GM18505 (cell line): ENCODE measurements at regions not wholly inside any gene's neighbourhood (a gene's known extent, or its start where the extent isn't known, plus 50 kb on each side); places are given as distances from the start of the nearest gene placed in this dataset.
"Not testable (repeated sequence)": the region's sequence is repeated elsewhere in the genome, so short reads cannot be mapped to it uniquely, and the experiment has no call there.

Experiments used
- ATAC-seq: cut with Tn5 transposase; IDR thresholded peaks from one replicate; pipeline ENCODE4 v1.9.1; 2021; ENCODE audit not compliant: unreplicated experiment
- POLR2A ChIP-seq: IDR thresholded peaks from 4 replicates; pipeline ENCODE4 v1.6.1; 2011; ENCODE audit warnings: borderline replicate concordance; ENCODE audit not compliant: insufficient read depth, insufficient read length; ENCODE audit errors: extremely low read depth

DNA sequence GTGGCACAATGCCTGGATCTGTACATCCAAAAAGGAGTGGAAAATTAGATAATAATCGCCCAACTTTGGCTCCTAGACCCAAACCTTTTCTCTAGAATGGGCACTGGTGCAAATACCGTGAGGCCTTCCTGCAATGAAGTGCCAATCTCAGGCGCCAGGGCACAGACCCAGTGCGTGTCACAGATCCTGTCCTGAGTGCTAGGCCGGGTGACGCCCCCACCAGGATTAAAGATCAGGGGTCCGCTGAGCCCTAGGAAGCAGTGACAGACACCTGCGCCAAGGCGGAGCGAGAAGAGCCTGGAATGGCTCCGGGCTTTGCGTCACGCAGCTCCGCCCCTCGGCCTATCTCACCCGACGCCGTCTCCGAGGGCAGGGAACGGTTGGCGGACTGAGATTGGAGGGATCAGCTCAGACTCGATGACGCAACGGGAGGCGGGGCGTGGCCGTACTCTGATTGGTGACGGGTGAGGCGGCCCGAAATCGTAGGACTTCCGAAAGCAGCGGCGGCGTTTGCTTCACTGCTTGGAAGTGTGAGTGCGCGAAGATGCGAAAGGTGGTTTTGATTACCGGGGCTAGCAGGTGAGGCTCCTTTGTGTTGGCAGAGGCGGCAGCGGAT, 261.9 kb downstream of the ZNF37A start:
- ATAC-seq: peak; percentile 99

DNA sequence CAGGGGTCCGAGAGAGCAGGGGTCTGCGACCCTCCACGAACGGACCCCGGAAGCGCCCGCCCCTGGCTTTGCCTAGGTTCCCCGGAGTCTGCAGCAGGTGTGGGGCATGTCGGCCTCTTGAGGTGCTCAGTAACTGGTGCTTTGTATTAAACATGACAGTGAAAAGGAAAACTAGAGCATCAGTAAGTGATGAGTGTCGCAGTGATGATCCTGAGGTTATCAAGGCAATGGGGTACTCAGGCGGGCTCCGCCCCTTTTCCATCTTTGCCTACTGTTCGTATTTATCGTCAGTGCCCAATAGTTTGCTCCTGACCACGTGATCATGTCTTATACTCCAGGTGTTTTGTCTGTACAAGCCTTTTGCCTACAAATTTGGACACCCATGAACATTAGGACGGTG, 262.4 kb downstream of the ZNF37A start:
- ATAC-seq: peak; percentile 41

More for the DNA sequence above, 261.9 kb downstream of the ZNF37A start:
- peak; percentile 34 for TF ChIP-seq POLR2A

DNA sequence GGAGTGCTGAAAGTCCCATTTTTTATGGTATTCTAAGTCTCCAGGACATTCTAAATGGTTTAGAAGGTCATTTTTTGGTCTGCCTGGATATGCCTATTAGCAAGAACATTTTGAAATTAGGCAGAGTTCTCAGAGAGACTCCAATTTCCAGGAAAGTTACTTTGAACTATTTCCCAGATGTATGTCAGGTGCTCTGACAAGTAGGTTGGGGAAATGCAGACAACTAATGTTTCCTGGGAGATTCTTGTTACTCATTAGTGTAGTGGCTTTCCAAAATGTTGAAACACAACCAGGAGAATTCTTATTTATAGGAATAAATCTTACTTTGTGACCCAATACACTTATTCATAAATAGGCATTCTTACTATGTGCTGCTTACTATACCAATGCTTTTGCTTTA, 268.4 kb downstream of the ZNF37A start:
- ATAC-seq: not testable (repeated sequence)

DNA sequence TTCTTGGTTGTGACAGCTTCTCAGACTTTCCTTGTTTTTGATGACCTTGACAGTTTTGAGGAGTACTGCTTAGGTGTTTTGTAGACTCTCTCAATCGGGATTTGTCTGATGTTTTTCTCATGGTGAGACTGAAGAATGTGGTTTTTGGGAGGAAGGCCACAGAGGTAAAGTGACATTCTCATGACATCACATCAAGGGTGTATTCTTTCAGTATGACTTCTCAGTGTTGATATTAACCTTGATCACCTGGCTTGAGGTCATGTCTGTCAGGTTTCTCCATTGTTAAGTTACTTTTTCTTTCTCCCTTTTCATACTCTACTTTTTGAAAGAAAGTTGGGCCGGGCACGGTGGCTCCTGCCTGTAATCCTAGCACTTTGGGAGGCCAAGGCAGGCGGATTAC, 269.9 kb downstream of the ZNF37A start:
- not testable (repeated sequence) for ATAC-seq

DNA sequence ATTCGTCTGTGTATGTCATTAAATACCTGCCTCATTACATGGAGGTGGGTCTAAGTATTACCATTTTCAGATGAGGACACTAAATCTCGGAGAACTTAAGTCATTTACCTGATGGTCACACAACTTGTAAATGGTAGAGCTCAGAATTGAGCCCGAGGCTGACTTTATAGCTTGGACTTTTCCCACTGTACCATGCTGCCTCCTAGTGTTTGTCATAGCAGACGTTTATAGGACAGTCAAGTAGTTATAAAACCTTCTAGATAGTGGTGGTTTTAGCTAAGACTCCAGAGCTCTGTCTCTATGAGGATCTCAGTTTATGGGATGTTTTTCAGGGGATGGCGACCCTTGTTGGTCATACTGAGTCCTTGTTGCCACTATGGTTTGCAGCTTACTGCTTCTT, 271.8 kb downstream of the ZNF37A start:
- not testable (repeated sequence) for ATAC-seq

DNA sequence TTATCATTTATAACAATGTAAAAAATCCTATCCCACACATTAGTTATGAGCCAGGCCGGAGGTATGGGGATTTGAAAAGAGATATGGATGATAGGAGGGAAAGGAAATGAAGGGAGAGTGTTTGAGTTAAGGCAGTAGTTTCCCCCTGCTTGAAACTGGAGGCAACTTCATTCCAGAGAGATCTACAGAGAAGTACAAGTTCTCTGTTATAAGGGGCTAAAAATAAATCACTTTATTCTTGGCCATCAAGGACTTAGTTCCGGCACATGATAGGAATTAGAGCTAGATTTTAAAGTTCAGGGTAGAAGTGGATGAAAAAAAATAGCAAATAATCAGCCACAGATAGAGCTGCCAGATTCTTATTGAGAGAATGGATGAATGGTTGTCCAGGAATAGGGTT, 289.7 kb downstream of the ZNF37A start:
- ATAC-seq: not testable (repeated sequence)

DNA sequence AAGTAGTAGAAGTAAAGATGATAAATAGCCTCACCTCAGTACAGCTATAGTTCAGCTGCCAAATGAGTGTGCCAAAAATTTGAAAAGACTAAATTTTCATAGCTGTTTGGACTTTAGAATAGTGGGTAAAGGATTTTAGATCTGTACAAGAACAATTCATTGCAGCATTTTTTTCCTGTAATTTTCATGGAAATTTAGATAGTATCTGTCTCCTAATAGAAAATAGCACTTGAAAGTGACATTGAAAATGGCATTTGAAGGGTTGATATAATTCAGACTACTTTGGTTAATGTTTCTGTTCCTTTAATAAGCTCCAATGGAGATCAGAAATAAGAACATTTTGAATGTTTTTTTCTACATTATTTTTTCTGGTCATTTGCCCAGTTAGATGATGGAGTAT, 292.7 kb downstream of the ZNF37A start:
- ATAC-seq: not testable (repeated sequence)

DNA sequence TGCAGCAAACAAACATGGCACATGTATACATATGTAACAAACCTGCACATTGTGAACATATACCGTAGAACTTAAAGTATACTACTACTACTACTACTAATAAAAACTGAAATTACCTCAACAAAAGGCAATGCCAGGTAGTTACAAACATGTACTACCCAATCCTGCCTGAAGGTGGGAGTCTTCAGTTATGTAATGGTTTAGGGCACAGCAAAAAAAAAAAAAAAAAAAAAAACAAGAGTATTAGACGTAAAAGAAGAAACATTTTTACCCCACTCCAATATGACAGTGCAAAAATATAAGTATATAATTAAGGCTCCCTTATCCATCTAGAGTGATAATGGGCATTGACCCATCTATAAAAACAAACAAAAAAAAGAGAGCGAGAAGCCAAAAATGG, 296.6 kb downstream of the ZNF37A start:
- not testable (repeated sequence) for ATAC-seq

DNA sequence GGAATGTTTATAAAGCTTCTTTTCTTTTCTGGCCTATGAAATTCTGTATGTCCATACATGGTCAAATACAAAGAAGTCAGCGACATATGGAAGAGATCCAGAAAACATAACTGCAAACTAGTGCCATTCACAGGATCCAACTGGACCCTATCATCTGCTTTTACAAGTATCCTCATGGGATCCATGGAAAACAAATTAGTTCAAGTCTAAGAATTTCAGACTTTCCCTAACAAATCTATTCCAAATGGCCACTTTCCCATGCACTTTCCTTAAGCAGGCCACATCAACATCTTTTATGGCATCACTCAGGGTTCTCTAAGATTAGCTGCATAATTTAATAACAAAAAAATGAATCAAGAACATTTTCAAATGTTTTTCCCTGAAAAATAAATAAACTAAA, 301.3 kb downstream of the ZNF37A start:
- not testable (repeated sequence) for ATAC-seq

DNA sequence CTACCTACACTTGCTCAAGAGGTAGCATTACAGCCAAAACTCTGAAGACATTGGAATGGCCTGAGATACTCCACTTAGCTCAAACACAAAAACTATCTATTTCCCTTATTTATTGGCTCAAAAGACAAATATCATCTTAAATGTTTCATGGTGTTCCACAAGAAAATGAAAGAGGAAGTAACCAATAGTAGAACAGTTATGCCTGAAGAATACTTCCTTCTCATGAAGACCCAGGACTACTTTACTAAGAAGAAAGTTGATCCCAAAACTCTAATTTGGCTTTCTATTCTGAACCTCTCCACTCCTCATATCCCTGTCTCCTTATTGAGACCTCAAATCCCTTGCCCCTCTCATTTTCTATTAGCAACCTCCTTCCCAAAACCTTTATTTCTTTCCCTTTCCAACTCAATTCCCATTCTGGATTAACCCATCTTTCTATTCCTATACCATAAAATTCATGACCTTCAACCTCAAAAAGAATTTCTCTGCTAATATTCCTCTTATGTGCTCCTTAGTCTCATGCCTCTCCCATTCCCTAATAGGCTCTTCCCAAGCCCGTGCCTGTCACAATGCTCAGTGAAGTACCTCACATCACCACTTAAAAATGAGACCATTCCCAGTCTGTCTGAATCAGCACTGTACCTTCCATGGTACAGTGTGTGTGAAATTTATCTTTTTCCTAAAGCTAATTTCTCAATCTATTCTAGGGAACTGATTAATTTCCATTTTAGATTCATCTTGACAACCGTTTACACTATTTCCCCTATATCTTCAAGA, 302.2 kb downstream of the ZNF37A start:
- peak; percentile 53 for ATAC-seq

DNA sequence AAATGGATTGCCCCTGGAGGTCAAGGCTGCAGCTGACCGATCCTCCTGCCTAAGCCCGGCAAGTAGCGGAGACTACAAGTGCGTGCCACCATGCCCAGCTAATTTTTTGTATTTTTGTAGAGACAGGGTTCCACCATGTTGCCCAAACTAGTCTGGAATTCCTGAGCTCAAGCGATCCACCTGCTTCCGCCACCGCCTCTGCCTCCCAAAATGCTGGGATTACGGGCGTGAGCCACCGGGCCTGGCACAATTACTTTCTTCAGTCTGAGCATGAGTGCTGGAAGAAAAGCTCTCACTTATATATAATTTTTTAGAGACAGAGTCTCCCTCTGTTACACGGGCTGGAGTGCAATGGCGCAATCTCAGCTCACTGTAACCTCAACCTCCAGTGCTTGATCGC, 307.4 kb downstream of the ZNF37A start:
- not testable (repeated sequence) for ATAC-seq

DNA sequence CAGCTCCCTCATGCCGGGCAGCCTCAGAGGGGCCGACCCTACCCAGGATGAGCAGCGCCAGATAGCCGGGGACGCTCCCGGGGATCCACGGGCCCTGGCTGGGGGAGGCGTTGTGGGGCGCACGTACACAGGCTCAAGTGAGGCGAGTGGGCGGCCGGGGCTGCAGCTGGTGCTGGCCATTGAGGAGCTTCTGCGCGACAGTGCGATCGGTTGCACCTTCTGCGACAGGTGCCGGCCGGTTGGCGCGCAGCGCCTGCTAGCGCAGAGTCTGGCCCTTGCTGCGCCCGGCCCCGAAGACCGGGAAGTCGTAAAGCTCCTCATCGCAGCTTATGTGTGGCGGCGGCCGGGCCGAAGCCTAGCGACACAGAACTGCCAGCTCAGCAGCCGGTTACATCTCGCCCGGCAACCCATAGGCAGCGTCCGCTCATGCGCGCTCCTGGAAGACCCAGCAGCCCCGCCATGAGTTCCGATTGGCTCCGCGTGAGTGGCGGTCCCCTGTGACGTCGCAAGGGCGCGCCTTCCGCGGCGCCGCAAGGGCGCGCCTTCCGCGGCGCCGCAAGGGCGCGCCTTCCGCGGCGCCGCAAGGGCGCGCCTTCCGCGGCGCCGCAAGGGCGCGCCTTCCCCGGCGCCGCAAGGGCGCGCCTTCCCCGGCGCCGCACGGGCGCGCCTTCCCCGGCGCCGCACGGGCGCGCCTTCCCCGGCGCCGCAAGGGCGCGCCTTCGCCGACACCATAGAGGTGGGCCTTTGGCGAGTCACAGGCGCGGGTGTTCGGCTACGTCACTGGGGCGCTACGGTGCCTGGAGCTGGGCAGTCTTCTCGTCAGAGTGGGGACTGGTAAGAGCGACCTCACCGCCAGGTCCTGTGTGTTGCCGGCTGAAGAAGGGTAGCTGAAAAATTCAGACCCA, 308.6 kb downstream of the ZNF37A start:
- ATAC-seq: peak; percentile 99
- TF ChIP-seq POLR2A: peak; percentile 81

DNA sequence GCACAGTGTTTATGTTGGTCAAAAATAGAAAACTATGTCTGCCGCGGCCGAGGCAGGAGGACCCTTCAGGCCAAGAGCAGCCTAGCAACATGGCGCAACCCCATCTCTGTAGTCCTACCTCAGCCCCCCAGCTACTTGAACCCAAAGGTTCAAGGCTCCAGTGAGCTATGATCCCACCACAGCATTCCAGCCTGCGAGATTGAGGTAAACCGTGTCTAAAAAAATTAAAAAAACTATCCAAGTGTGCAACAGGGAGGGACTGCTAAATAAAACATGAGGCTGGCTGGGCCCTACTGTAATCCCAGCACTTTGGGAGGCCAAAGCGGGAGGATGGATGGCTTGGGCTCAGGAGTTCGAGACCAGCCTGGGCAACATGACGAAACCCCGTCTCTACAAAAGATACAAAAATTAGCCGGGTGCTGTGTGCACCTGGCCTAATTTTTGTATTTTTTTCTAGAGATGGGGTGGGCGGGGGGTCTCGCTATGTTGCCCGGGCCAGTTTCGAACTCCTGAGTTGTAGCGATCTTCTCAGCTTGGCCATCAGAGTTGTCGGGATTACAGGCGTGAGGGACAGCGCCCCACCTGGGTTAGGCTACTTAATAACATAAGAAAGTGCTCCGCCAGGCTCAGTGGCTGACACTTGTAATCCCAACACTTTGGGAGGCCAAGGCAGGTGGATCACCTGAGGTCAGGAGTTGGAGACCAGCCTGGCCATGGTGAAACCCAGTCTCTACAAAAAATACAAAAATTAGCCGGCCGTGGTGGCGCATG, 309.4 kb downstream of the ZNF37A start:
- ATAC-seq: not testable (repeated sequence)

DNA sequence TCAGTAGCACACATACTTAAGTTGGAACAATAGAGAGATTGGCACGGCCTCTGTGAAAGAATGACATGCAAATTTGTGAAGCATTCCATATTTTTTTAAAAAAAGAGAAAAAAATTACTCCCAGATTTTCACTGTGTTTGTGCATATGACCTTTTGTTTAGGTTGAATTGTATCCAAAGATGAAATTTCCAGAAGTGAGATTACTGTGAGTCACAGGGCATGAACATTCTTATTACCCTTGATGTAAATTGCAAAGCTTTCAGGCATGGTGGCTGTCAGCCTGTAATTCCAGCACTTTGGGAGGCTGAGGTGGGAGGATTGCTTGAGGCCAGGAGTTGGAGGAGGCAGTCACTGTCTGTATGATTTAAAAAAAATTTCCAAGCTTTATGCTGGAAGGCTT, 329.5 kb downstream of the ZNF37A start:
- not testable (repeated sequence) for ATAC-seq

DNA sequence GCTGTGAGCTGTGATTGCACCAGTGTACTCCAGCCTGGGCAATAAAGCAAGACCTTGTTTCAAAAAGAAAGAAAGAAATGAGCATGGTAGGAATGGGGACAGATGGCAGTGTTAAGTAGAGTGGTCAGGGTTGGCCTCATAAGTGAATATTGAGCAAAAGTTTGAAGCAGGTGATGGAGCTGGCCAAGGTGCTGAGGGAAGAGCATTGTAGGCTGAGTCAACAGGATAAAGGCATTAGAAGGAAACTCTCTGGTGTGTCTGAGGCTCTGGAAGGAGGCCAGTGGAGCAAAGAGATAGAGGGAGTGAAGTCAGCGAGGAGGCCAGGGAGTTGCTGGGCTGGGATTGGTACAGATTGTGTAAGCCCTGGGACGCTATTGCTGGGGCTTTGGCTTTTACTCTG, 336.1 kb downstream of the ZNF37A start:
- ATAC-seq: not testable (repeated sequence)

DNA sequence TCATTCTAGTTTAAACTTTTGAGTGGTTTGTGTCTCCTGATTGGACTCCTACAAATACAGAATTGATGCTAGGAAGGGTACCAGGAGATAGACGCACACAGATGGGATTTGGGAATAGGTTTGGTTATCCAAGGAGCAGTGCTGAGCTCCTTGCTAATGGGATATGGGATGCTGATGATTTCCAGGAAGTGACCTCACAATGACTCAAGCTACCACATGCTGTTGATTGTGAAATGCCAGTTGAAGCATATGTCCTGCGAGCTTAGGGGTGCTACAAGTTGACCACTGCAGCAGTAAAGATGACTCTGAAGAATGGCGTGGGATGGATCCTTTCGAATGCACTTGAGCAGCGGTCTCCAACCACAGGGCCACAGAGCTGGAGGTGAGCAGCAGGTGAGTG, 343.2 kb downstream of the ZNF37A start:
- not testable (repeated sequence) for ATAC-seq

DNA sequence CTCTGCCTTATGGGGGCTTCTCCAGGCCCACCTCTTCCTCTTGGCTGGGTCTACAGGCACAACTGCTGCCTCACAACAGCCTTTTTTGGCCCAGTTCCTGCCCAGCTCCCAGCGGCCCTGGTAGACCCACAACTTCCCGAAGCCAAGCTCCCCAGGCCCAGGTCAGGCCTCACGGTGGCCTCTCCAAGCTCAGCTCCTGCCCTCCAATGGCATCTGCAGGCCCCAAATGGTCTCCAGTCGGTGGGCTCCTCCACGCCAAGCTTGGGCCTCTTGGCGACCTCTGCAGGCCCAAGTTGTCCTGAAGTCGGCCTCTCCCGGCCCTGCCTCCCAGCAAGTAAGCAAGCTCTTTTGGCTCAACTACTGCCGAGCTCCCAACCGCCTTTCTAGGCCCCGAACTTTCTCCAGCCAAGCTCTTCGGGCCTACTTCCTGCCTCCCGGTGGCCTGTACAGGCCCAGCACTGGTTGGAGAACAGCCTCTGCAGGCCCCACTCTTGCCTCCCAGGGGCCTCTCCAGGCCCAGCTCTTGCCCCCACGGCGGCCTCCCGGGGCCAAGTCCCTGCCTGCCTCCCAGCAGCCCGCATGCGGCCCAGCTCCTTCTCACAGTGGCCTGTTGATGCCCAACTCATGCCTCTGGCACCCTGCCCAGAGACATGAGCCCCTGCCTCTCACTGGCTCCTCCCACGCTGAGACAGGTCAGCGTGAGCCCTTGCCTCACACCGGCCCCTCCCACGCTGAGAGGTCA, 354.6 kb downstream of the ZNF37A start:
- not testable (repeated sequence) for ATAC-seq

DNA sequence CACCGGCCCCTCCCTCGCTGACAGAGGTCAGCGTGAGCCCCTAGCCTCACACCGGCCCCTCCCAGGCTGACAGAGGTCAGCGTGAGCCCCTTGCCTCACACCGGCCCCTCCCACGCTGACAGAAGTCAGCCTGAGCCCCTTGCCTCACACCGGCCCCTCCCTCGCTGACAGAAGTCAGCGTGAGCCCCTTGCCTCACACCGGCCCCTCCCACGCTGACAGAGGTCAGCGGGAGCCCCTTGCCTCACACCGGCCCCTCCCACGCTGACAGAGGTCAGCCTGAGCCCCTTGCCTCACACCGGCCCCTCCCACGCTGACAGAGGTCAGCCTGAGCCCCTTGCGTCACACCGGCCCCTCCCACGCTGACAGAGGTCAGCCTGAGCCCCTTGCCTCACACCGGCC, 355.5 kb downstream of the ZNF37A start:
- ATAC-seq: not testable (repeated sequence)

DNA sequence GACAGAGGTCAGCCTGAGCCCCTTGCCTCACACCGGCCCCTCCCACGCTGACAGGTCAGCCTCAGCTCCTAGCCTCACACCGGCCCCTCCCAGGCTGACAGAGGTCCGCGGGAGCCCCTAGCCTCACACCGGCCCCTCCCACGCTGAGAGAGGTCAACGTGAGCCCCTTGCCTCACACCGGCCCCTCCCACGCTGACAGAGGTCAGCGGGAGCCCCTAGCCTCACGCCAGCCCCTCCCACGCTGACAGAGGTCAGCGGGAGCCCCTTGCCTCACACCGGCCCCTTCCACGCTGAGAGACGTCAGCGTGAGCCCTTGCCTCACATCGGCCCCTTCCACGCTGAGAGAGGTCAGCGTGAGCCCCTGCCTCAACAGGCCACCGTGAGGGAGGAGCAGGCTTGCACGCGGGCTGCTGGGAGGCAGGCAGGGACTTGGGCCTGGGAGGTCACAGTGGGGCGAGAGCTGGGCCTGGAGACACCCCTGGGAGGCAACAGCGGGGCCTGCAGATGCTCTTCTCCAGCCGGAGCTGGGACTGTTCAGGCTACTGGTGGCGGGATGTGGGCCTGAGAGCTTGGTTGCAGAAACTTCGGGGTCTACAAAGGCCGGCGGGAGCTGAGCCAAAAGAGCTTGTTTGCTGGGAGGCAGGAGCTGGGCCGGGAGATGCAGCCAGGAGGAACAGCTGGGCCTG, 356.4 kb downstream of the ZNF37A start:
- ATAC-seq: not testable (repeated sequence)
